ENCODE measurements at regions not wholly inside any gene's neighbourhood (a gene's known extent, or its start where the extent isn't known, plus 50 kb on each side); places are given as distances from the start of the nearest gene placed in this dataset.

DNA sequence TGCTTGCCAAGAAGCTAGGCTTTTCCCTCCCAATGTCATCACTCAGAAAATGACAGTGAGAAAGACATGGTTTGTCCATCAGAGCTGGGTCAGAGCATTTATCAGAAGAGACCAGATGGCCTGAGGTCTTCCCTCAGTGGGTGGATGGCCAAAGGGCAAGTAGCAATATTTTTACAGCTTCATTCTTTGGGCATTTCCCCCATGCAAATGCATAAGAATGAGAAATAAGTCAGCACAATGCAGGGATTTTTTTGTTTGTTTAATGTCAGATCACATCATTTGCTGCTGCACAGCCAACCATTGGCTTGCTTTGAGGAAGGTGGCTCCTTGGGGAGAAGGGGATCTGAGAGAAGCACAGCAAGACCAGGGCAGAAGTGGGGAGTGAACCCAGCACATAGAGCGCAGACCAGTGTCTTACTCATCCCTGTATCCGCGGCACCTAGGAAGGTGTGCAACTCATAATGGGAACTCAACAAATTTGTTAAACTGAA lies 209.6 kb downstream of the SEMA6A start:
- no peak for DNase-seq (ENCODE audit: extremely low spot score, insufficient read length, low read depth)
- peak; percentile 77 for FAIRE-seq

DNA sequence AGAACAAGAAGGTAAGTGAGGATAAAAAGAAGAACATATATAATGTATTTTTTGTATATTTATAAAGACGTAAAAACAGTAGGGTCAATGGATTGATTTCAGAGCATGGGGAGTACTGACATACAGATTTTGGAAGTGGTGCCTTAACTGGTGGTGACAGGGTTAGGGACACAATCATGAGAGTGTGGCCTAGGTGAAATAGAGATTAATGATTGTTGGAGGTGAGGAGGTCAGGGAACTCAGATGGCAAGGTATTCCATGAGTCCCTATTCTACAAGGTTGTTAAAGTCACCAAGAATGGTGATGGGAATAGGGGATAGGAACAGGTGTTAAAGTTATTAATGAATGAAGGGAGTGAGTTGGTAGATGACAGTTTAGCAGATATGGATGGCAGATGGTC lies 210.8 kb downstream of the SEMA6A start:
- FAIRE-seq: no peak

DNA sequence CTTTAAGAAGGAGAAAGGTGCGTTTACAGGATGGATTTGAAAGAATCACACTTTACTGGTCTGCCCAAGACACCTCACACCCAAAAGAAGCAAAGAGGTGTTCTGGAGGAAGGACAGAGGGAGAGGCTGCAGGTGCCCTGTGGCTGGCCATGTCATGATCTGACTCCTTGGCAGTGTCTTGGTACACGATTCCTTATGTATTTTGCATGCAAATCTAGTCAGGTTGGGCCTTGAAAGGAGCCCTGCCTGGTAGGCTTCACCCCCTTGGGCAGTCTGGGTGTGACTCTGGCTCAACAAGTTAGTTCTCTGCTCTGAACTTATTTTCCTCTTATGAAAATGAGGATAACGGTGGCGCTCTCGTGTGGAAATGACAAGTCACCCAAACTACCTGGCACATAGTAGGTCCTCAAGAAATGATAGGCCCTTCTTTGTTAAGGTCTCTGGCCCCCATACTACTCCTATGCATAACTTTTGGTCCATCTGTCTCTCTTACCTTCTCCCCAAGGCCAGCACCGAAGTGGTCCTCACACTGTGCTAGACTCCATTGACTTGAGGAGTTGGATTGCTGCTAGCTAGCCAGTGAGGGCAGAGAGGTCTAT lies 212.5 kb downstream of the SEMA6A start:
- DNase-seq (ENCODE audit: extremely low spot score, insufficient read length, low read depth) (no peak), FAIRE-seq (no peak)

More for the DNA sequence above, 210.8 kb downstream of the SEMA6A start:
- DNase-seq (ENCODE audit: extremely low spot score, insufficient read length, low read depth): no peak

DNA sequence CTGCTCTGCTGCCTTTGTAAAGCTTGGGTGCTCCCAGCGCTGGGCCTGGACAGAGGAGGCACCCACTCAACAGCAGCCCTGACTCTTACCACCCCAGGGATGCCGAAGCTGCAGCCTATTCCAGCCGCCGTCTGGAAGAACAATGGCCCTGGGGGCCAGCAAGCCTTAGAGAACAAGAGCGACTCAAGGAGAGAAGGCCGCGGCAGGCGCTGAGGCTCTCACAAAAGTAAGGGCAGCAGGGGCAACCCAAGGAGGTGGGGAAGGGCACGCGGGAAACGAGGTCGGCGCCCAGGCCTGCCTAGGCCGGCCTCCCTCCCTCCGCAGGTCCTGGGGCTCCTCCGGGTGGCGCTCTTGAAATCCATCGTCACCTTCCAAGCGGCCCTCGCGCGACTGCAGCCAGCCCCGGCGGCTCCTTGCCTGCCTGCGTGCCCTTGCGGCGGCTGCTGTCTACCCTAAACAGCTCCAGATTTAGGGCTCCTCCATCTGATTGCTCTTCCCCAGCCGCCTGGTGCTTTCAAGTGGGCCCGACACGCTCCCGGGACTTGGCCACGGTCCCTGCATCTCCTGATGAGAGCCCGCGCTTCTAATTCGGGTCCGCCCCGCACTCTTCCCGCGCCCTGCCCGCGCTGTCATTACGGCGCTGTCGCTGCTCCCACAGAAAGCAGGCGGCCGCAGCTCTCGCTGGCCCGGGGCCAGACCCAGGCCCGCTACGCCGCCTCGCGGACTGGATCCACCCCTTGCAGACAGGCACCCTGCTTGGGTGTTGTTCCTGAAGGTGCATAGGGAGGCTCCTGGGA lies 213.3 kb downstream of the SEMA6A start:
- no peak for DNase-seq (ENCODE audit: extremely low spot score, insufficient read length, low read depth)

DNA sequence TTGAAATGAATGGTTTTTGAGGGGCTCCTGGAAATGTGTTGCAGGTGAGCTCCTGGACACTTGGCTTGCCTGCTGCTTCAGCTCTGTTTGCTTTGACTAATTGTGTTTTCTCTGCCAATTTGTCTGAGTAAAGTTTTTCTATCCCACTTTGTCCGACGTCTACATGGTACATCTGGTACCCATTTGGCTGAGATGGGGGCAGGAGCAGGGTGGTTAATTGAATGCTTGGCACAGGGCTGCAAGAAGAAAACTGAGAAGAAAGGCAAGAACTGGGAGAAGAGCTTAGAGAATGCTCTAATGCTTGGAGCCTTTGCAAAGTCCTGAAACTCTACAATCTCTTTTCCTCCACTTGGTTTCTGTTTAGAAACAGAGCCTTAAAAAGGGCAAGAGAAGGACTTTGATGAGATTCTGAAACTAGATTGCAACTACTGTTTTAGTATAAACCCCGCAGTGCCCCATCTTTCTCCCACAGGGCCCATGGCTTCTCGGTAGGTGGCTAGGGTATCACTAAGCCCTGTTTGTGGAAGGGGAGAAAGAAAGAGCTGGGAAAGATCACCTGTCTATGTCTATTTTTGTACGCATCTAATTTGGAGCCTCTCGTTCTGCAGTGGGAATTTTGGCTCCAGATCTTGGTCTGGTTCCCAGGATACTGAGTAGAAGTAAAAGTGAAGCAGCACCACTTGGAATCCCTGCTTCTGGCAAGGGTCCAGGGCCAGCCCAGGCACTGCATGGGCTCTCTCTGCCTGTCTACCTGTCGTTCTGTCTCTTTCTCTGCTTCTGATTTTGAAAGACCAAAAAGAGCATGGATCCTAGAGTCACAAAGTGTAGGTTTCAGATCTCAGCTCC lies 214.4 kb downstream of the SEMA6A start:
- DNase-seq (ENCODE audit: extremely low spot score, insufficient read length, low read depth) (no peak), FAIRE-seq (peak; percentile 57)

More for the DNA sequence above, 213.3 kb downstream of the SEMA6A start:
- no peak for FAIRE-seq

DNA sequence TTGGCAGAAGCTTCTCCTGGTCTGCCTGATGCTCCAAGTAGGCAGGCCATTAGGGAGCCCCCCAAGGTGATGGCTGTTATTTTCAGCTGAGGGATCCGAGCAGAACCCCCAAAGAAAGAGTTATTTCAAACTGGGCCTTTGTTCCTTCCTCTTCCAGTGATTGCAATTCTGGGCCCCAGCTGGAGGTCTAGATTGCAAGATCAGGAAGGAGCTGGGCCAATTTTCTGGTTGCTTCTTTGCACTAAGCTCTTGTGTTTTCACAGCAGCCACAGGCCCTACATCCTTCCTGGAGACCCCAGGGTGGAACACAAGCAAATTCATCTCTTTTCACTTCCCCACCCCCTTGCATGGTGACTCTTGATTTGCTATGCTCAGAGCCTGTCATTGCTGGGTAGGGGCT lies 215.0 kb downstream of the SEMA6A start:
- FAIRE-seq (no peak), DNase-seq (ENCODE audit: extremely low spot score, insufficient read length, low read depth) (no peak)

DNA sequence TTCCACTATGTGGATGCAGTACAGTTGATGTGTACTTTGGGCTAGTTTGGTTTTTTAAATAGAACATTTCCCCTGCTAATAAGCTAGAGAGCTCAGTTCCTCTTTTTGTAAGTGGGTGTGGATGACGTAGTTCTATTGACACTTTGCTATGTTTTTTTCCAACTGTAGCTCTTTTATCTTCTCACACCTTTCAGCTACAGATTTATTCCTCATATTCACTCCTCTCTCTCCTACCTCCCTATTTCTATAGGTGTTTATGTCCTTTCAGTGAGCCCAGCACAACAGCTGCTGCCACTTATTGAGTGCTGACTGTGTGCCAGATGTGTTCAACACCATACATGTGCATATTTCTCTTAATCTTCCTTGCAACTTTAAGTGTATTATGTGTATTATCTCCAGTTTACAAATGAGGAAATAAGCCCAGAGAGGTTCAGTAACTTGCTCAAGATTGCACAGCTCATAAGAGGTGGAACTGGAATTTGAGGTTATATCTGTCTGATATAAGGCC lies 215.7 kb downstream of the SEMA6A start:
- FAIRE-seq (peak; percentile 87), DNase-seq (ENCODE audit: extremely low spot score, insufficient read length, low read depth) (peak; percentile 44)

DNA sequence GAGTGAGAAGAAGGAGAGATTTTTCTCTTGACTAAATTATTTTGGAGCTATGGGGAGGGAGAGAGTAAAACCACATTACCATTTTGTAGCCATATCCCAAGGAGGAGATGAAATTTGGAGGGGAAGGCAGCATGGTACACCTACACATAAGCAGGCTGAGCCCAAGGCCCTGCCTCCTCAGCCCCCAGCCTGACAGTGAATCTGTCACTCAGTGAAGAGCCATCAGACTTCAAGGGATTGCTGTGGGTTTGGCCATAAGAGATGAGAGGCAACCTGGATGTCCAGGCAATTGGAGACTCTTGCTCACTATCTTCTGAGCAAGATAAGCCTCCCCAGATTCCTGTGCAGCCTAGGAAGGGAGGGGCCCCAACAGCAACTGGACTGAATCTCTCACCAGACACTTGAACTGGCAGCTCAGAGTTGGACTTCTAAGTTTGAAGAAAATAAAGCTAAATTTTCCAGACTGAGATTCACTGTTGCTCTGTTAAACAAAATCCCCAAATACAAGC lies 216.6 kb downstream of the SEMA6A start:
- DNase-seq (ENCODE audit: extremely low spot score, insufficient read length, low read depth) (no peak), FAIRE-seq (no peak)

DNA sequence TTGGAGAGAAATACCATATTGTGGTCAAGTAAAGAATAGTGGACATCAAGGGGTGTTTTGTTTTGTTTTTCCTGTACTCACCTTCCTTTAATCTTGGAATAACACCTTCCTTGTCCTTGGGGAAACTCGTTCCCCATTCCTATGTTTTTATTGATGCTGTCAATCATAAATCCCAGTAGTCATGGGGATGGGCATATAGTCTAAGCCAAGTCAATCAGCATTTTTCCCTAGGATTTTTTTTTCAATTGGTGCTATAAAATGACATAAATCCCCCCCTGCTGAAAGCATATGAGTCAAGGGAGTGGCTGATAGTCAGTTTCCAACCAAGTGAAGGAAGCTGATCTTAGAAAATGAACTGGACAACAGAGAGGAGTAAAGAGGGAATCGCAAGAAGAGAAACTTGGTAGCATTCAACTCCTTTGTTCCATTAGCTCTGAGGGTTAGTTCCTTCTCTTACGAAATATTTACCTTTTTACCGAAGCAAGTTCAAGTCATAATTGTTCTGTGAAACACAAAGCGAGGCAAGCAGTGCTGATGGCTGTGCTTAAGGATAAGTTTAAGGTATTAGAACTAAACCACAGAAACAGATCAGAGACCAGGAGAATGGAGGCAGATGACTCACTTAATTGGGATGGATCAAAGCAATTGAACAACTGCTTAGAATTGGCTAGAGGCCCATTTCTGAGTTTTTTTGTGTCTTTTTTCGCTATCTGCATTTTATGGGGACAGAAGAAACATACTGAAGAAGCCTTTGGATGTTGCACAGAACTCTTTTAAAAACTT lies 218.6 kb downstream of the SEMA6A start:
- DNase-seq (ENCODE audit: extremely low spot score, insufficient read length, low read depth): no peak
- no peak for FAIRE-seq

DNA sequence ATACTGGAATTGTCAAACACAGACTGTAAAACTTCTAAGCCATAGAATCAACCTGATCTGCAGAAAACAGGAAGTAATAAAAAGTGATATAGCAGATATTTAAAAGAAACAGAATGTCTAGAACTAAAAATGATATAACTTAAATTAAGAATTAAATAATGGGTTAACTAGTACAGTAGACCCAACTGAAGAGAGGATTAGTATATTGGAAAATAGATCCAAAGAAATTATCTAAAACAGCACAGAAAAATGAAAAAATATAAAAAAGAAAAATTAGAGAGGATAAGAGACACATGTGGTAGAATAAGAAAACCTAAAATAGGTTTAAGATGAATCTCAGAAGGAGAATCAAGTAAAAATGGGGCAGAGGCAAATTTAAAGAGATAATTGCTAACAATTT lies 219.9 kb downstream of the SEMA6A start:
- DNase-seq (ENCODE audit: extremely low spot score, insufficient read length, low read depth): no peak
- FAIRE-seq: no peak

DNA sequence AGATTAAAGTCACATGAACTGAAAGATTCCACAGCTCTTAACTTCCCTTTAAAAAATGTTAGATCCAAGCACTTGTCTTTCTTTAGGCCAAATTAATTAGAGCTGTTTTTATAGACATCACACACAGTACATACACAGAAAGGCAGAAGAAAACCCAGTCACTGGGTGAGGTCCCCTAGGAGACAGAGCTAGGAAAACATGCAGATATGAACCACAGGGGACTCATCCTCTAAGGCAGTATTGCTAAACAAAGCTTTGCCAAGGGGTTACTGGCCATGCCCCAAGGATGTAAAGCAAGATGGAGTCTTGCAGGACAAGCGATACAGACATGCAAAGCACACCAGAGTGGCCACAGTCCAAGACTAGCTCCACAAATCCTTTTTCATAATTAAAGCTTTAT lies 227.0 kb downstream of the SEMA6A start:
- FAIRE-seq (no peak), DNase-seq (ENCODE audit: extremely low spot score, insufficient read length, low read depth) (no peak)

DNA sequence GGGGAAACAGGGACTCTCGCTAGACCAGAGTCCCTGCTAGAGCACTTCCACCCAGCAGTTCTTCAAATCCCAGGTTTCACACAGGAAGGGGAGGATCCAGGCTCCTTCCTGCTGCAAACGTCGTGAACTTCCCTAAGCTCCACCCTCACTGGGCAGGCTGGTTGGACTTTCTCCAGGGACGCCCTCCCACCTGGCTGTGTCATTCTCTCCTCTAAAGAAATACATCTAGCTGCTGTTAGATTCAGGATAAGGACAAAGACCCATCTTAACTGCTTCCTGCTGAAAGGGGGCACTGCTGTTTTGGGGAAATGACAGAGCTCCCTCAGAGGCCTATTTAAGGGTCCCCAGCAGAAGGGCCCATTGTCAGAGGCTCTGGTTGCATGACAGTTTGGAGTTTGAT lies 230.7 kb downstream of the SEMA6A start:
- DNase-seq (ENCODE audit: extremely low spot score, insufficient read length, low read depth): no peak
- FAIRE-seq: no peak
